B cell (primary cell): ENCODE measurements at regions not wholly inside any gene's neighbourhood (a gene's known extent, or its start where the extent isn't known, plus 50 kb on each side); places are given as distances from the start of the nearest gene placed in this dataset.

Experiments
- CTCF ChIP-seq: fragments of 200-600 bp; IDR thresholded peaks from one replicate; pipeline ENCODE4 v1.8.0; 2022; ENCODE audit warnings: antibody characterized with exemption, mild to moderate bottlenecking
- EZH2 ChIP-seq: IDR thresholded peaks from 2 replicates; pipeline ENCODE4 v1.6.1; 2012; ENCODE audit warnings: borderline replicate concordance, low read depth, mild to moderate bottlenecking, moderate library complexity, low read length; ENCODE audit not compliant: insufficient read depth, poor library complexity, severe bottlenecking

GRCh38 chr2:20523799-20524187 lies 76.9 kb downstream of the RHOB start:
- TF ChIP-seq CTCF (no peak), EZH2 (no peak)
